BLaER1 (cell line): ENCODE measurements at regions not wholly inside any gene's neighbourhood (a gene's known extent, or its start where the extent isn't known, plus 50 kb on each side); places are given as distances from the start of the nearest gene placed in this dataset.
"Not testable (repeated sequence)": the region's sequence is repeated elsewhere in the genome, so short reads cannot be mapped to it uniquely, and the experiment has no call there.

Experiments used
- H3K27ac ChIP-seq: shearing (Covaris generic); formaldehyde crosslinking; 2 replicates; pipeline ENCODE4 v1.8.1; 2022
- H3K27me3 ChIP-seq: shearing (Covaris generic); formaldehyde crosslinking; 2 replicates; pipeline ENCODE4 v1.8.1; 2022
- H3K36me3 ChIP-seq: shearing (Covaris generic); formaldehyde crosslinking; 2 replicates; pipeline ENCODE4 v1.8.1; 2022
- H3K4me1 ChIP-seq: shearing (Covaris generic); formaldehyde crosslinking; 2 replicates; pipeline ENCODE4 v1.8.1; 2022
- H3K4me2 ChIP-seq: shearing (Covaris generic); formaldehyde crosslinking; 2 replicates; pipeline ENCODE4 v1.8.1; 2022
- H3K4me3 ChIP-seq: shearing (Covaris generic); formaldehyde crosslinking; 2 replicates; pipeline ENCODE4 v1.8.1; 2022
- H3K9ac ChIP-seq: shearing (Covaris generic); formaldehyde crosslinking; 2 replicates; pipeline ENCODE4 v1.8.1; 2022
- H3K9me3 ChIP-seq: shearing (Covaris generic); formaldehyde crosslinking; 2 replicates; pipeline ENCODE4 v1.8.1; 2022
- H4K20me1 ChIP-seq: shearing (Covaris generic); formaldehyde crosslinking; 2 replicates; pipeline ENCODE4 v1.8.1; 2022
- Cebpa-rat ChIP-seq: shearing (Covaris generic); IDR thresholded peaks from 2 replicates; pipeline ENCODE4 v1.8.1; 2022

GRCh38 chr7:68888971-68889385 lies 709.3 kb upstream of the AUTS2 start:
- Histone ChIP-seq H3K36me3 (no peaks in the 10 kb centered on the region), H4K20me1 (no peaks in the 10 kb centered on the region), H3K9ac (no peak overlapping the region), H3K4me2 (no peak overlapping the region), H3K27me3 (no peaks in the 10 kb centered on the region), H3K9me3 (no peaks in the 10 kb centered on the region), H3K27ac (no peak overlapping the region), H3K4me3 (no peak overlapping the region), H3K4me1 (no peaks in the 10 kb centered on the region)
- no peak for TF ChIP-seq Cebpa-rat

GRCh38 chr7:68892236-68892635 lies 706.0 kb upstream of the AUTS2 start:
- no peaks in the 10 kb centered on the region for H4K20me1 ChIP-seq
- TF ChIP-seq Cebpa-rat, result no peak
- no peak overlapping the region for H3K9ac ChIP-seq
- H3K36me3 ChIP-seq, result no peaks in the 10 kb centered on the region
- no peaks in the 10 kb centered on the region for H3K9me3 ChIP-seq
- H3K4me1 ChIP-seq, result no peaks in the 10 kb centered on the region
- no peak overlapping the region for H3K4me2 ChIP-seq
- no peak overlapping the region for H3K27ac ChIP-seq
- no peak overlapping the region for H3K4me3 ChIP-seq
- H3K27me3 ChIP-seq, result no peaks in the 10 kb centered on the region

GRCh38 chr7:68893411-68893810 lies 704.9 kb upstream of the AUTS2 start:
- Histone ChIP-seq H3K9me3 (no peaks in the 10 kb centered on the region), H3K9ac (no peak overlapping the region), H3K27ac (no peak overlapping the region), H3K4me2 (no peak overlapping the region), H3K27me3 (no peaks in the 10 kb centered on the region), H3K36me3 (no peaks in the 10 kb centered on the region), H3K4me1 (no peaks in the 10 kb centered on the region), H3K4me3 (no peak overlapping the region), H4K20me1 (no peaks in the 10 kb centered on the region)
- TF ChIP-seq Cebpa-rat, result no peak

- not testable (repeated sequence) for H3K9ac ChIP-seq, H3K4me1 ChIP-seq, H3K27ac ChIP-seq, H3K4me2 ChIP-seq, H4K20me1 ChIP-seq, H3K4me3 ChIP-seq, H3K27me3 ChIP-seq, H3K36me3 ChIP-seq
- peaks cover 27% of the 10 kb centered on the region for H3K9me3 ChIP-seq
Measured at GRCh38 chr7:68899156-68899555, 699.1 kb upstream of the AUTS2 start.

- Histone ChIP-seq H3K4me2 (no peak overlapping the region), H3K9me3 (peaks cover 27% of the 10 kb centered on the region), H3K27me3 (no peaks in the 10 kb centered on the region), H3K36me3 (no peaks in the 10 kb centered on the region), H3K4me3 (no peak overlapping the region), H3K27ac (no peak overlapping the region), H3K9ac (no peak overlapping the region), H3K4me1 (no peaks in the 10 kb centered on the region), H4K20me1 (no peaks in the 10 kb centered on the region)
- TF ChIP-seq Cebpa-rat, result no peak
Measured at GRCh38 chr7:68900096-68900495, 698.2 kb upstream of the AUTS2 start.

GRCh38 chr7:68904630-68905029 lies 693.6 kb upstream of the AUTS2 start:
- Histone ChIP-seq H3K4me2 (no peak overlapping the region), H3K4me3 (no peak overlapping the region), H3K27ac (no peak overlapping the region), H3K4me1 (no peaks in the 10 kb centered on the region), H4K20me1 (no peaks in the 10 kb centered on the region), H3K36me3 (no peaks in the 10 kb centered on the region), H3K27me3 (no peaks in the 10 kb centered on the region), H3K9me3 (peaks cover 27% of the 10 kb centered on the region), H3K9ac (no peak overlapping the region)
- no peak for TF ChIP-seq Cebpa-rat

GRCh38 chr7:68911754-68912153 lies 686.5 kb upstream of the AUTS2 start:
- peaks cover 22% of the 10 kb centered on the region for H3K9me3 ChIP-seq
- no peak overlapping the region for H3K9ac ChIP-seq
- H3K36me3 ChIP-seq, result no peaks in the 10 kb centered on the region
- H3K27me3 ChIP-seq, result no peaks in the 10 kb centered on the region
- H3K4me2 ChIP-seq, result no peak overlapping the region
- no peak overlapping the region for H3K4me3 ChIP-seq
- no peak for TF ChIP-seq Cebpa-rat
- H4K20me1 ChIP-seq, result no peaks in the 10 kb centered on the region
- no peaks in the 10 kb centered on the region for H3K4me1 ChIP-seq
- H3K27ac ChIP-seq, result no peak overlapping the region

- no peaks in the 10 kb centered on the region for H3K36me3 ChIP-seq
- H3K4me1 ChIP-seq, result no peaks in the 10 kb centered on the region
- no peaks in the 10 kb centered on the region for H3K27me3 ChIP-seq
- no peak overlapping the region for H3K4me3 ChIP-seq
- no peaks in the 10 kb centered on the region for H4K20me1 ChIP-seq
- TF ChIP-seq Cebpa-rat, result no peak
- H3K4me2 ChIP-seq, result no peak overlapping the region
- no peak overlapping the region for H3K9ac ChIP-seq
- peaks cover 44% of the 10 kb centered on the region for H3K9me3 ChIP-seq
- no peak overlapping the region for H3K27ac ChIP-seq
Measured at GRCh38 chr7:68914006-68914405, 684.3 kb upstream of the AUTS2 start.

GRCh38 chr7:68917041-68917651 lies 681.1 kb upstream of the AUTS2 start:
- Histone ChIP-seq H3K9ac (no peak overlapping the region), H3K4me1 (no peaks in the 10 kb centered on the region), H3K9me3 (peaks cover 63% of the 10 kb centered on the region), H3K36me3 (no peaks in the 10 kb centered on the region), H3K4me3 (no peak overlapping the region), H3K27ac (no peak overlapping the region), H3K4me2 (no peak overlapping the region), H3K27me3 (no peaks in the 10 kb centered on the region), H4K20me1 (no peaks in the 10 kb centered on the region)
- TF ChIP-seq Cebpa-rat, result no peak

- Histone ChIP-seq H3K4me3 (no peak overlapping the region), H4K20me1 (no peaks in the 10 kb centered on the region)
- no peak for TF ChIP-seq Cebpa-rat
Measured at GRCh38 chr7:68918621-68919020, 679.7 kb upstream of the AUTS2 start.

GRCh38 chr7:68922850-68923249 lies 675.4 kb upstream of the AUTS2 start:
- no peak overlapping the region for H3K27ac ChIP-seq
- H3K9ac ChIP-seq, result no peak overlapping the region
- no peak for TF ChIP-seq Cebpa-rat

More at GRCh38 chr7:68918621-68919020, 679.7 kb upstream of the AUTS2 start:
- H3K4me2 ChIP-seq, result no peak overlapping the region
- no peak overlapping the region for H3K9ac ChIP-seq
- H3K36me3 ChIP-seq, result no peaks in the 10 kb centered on the region
- no peaks in the 10 kb centered on the region for H3K27me3 ChIP-seq
- H3K4me1 ChIP-seq, result no peaks in the 10 kb centered on the region
- H3K9me3 ChIP-seq, result peaks cover 62% of the 10 kb centered on the region
- H3K27ac ChIP-seq, result no peak overlapping the region

More at GRCh38 chr7:68922850-68923249, 675.4 kb upstream of the AUTS2 start:
- Histone ChIP-seq H3K4me3 (no peak overlapping the region), H3K36me3 (no peaks in the 10 kb centered on the region), H3K4me2 (no peak overlapping the region), H3K4me1 (no peaks in the 10 kb centered on the region), H3K27me3 (no peaks in the 10 kb centered on the region), H3K9me3 (peaks cover 44% of the 10 kb centered on the region), H4K20me1 (no peaks in the 10 kb centered on the region)
